ENCODE measurements at regions not wholly inside any gene's neighbourhood (a gene's known extent, or its start where the extent isn't known, plus 50 kb on each side); places are given as distances from the start of the nearest gene placed in this dataset.
"Not testable (repeated sequence)": the region's sequence is repeated elsewhere in the genome, so short reads cannot be mapped to it uniquely, and the experiment has no call there.

DNA sequence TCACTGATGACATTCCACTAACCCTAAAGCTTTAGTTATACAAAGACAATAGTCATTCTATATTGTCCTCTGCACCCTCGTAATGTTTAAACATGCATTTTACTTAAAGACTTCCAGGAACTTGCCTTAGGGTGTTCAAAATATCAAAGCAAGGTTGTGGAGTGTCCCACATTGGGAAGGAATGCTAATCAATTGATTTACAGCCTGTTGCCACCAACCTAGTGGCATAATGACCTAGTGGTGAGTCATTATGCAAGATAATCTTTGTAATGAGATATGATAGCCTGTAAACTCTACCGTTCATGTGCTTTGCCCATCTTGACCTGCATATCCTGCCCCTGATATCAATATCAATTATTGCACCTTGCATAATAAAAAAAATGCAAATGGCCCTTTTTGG lies 542.9 kb downstream of the CDH9 start:
- DNase-seq (peak in 1 of 2 donors; percentile 8), FAIRE-seq (no peak)
- peaks cover 0 to 13% of the 10 kb centered on the region in 2 donors for H3K9me3 ChIP-seq (ENCODE audit: control insufficient read depth in 2 of 2, insufficient read depth in 1 of 2, low read depth in 1 of 2, low read length in 1 of 2)
- no peaks in the 10 kb centered on the region for H3K36me3 ChIP-seq (ENCODE audit: control insufficient read depth in 3 of 3, insufficient read depth in 2 of 3, low read depth in 1 of 3, low read length in 3 of 3)
- H3K27ac ChIP-seq (ENCODE audit: low read depth in 1 of 3, low read length in 2 of 3): no peak overlapping the region
- 17 to 57% (median 30%) methylated on average over 2 of the region's 2 CpGs for WGBS, 3 donors
- H3K4me3 ChIP-seq (ENCODE audit: low read depth in 1 of 3, low read length in 3 of 3): no peak overlapping the region
- H3K4me1 ChIP-seq (ENCODE audit: control insufficient read depth in 3 of 3, insufficient read depth in 2 of 3, low read depth in 1 of 3, low read length in 2 of 3): no peaks in the 10 kb centered on the region
- no peaks in the 10 kb centered on the region for H3K27me3 ChIP-seq (ENCODE audit: control insufficient read depth in 3 of 3, insufficient read depth in 3 of 3, low read length in 3 of 3)

GRCh38 chr5:26492906-26493459 lies 545.4 kb downstream of the CDH9 start:
- H3K27me3 ChIP-seq (ENCODE audit: control insufficient read depth in 3 of 3, insufficient read depth in 3 of 3, low read length in 3 of 3): no peaks in the 10 kb centered on the region
- peaks cover 0 to 20% of the 10 kb centered on the region in 2 donors for H3K9me3 ChIP-seq (ENCODE audit: control insufficient read depth in 2 of 2, insufficient read depth in 1 of 2, low read depth in 1 of 2, low read length in 1 of 2)
- H3K36me3 ChIP-seq (ENCODE audit: control insufficient read depth in 3 of 3, insufficient read depth in 2 of 3, low read depth in 1 of 3, low read length in 3 of 3): no peaks in the 10 kb centered on the region
- H3K4me3 ChIP-seq (ENCODE audit: low read depth in 1 of 3, low read length in 3 of 3): no peak overlapping the region
- FAIRE-seq: no peak
- 66 to 89% (median 84%) methylated on average over 2 of the region's 2 CpGs for WGBS, 3 donors
- no peak overlapping the region for H3K27ac ChIP-seq (ENCODE audit: low read depth in 1 of 3, low read length in 2 of 3)
- H3K4me1 ChIP-seq (ENCODE audit: control insufficient read depth in 3 of 3, insufficient read depth in 2 of 3, low read depth in 1 of 3, low read length in 2 of 3): no peaks in the 10 kb centered on the region
- no peak for DNase-seq

GRCh38 chr5:26487553-26487952 lies 550.8 kb downstream of the CDH9 start:
- H3K27ac ChIP-seq (ENCODE audit: low read depth in 1 of 3, low read length in 2 of 3): no peak overlapping the region
- H3K9me3 ChIP-seq (ENCODE audit: control insufficient read depth in 2 of 2, insufficient read depth in 1 of 2, low read depth in 1 of 2, low read length in 1 of 2): peaks cover 0 to 11% of the 10 kb centered on the region in 2 donors
- no peaks in the 10 kb centered on the region for H3K4me1 ChIP-seq (ENCODE audit: control insufficient read depth in 3 of 3, insufficient read depth in 2 of 3, low read depth in 1 of 3, low read length in 2 of 3)
- 75 to 91% (median 87%) methylated on average over 3 of the region's 3 CpGs for WGBS, 3 donors
- DNase-seq (no peak), FAIRE-seq (no peak)
- no peaks in the 10 kb centered on the region for H3K27me3 ChIP-seq (ENCODE audit: control insufficient read depth in 3 of 3, insufficient read depth in 3 of 3, low read length in 3 of 3)
- no peaks in the 10 kb centered on the region for H3K36me3 ChIP-seq (ENCODE audit: control insufficient read depth in 3 of 3, insufficient read depth in 2 of 3, low read depth in 1 of 3, low read length in 3 of 3)
- H3K4me3 ChIP-seq (ENCODE audit: low read depth in 1 of 3, low read length in 3 of 3): no peak overlapping the region

DNA sequence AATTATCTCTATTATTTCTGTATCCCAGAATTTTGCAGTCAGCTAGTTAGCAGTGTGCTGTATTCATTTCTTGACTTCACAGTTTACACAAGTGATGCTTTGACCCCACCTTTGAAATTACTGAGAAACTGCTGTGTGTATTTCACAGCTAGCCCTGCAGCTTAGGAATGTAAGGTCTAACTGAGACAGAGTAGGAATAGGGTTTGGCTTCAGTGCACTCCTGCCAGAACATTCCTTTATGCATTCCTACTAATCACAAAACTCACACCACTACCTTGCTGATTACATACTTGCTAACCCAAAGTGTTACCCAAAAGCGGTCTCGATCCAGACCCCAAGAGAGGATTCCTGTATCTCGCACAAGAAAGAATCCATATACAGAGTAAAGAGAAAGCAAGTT lies 551.8 kb downstream of the CDH9 start:
- Histone ChIP-seq H3K4me1 (ENCODE audit: control insufficient read depth in 3 of 3, insufficient read depth in 2 of 3, low read depth in 1 of 3, low read length in 2 of 3) (no peaks in the 10 kb centered on the region), H3K9me3 (ENCODE audit: control insufficient read depth in 2 of 2, insufficient read depth in 1 of 2, low read depth in 1 of 2, low read length in 1 of 2) (peaks cover 0 to 10% of the 10 kb centered on the region in 2 donors), H3K36me3 (ENCODE audit: control insufficient read depth in 3 of 3, insufficient read depth in 2 of 3, low read depth in 1 of 3, low read length in 3 of 3) (no peaks in the 10 kb centered on the region), H3K27me3 (ENCODE audit: control insufficient read depth in 3 of 3, insufficient read depth in 3 of 3, low read length in 3 of 3) (no peaks in the 10 kb centered on the region), H3K27ac (ENCODE audit: low read depth in 1 of 3, low read length in 2 of 3) (no peak overlapping the region), H3K4me3 (ENCODE audit: low read depth in 1 of 3, low read length in 3 of 3) (no peak overlapping the region)
- 87 to 93% (median 93%) methylated on average over 3 of the region's 3 CpGs for WGBS, 3 donors
- DNase-seq (no peak), FAIRE-seq (no peak)

DNA sequence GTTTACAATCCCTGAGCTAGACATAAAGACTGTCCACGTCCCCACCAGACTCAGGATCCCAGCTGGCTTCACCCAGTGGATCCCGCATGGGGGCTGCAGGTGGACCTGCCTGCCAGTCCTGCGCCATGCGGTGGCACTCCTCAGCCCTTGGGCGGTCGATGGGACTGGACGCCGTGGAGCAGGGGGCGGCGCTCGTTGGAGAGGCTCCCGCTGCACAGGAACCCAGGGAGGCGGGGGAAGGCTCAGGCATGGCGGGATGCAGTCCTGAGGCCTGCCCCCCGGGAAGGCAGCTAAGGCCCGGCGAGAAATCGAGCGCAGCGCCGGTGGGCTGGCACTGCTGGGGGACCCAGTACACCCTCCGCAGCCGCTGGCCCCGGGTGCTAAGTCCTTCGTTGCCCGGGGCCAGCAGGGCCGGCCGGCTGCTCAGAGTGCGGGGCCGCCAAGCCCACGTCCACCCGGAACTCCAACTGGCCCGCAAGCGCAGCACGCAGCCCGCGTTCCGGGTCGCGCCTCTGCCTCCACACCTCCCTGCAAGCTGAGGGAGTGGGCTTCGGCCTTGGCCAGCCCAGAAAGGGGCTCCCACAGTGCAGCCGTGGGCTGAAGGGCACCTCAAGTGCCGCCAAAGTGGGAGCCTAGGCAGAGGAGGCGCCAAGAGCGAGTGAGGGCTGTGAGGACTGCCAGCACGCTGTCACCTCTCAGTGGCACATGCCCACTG lies 553.1 kb downstream of the CDH9 start:
- H3K27ac ChIP-seq (ENCODE audit: low read depth in 1 of 3, low read length in 2 of 3); H3K4me3 ChIP-seq (ENCODE audit: low read depth in 1 of 3, low read length in 3 of 3); H3K4me1 ChIP-seq (ENCODE audit: control insufficient read depth in 3 of 3, insufficient read depth in 2 of 3, low read depth in 1 of 3, low read length in 2 of 3); H3K36me3 ChIP-seq (ENCODE audit: control insufficient read depth in 3 of 3, insufficient read depth in 2 of 3, low read depth in 1 of 3, low read length in 3 of 3); FAIRE-seq; H3K9me3 ChIP-seq (ENCODE audit: control insufficient read depth in 2 of 2, insufficient read depth in 1 of 2, low read depth in 1 of 2, low read length in 1 of 2); H3K27me3 ChIP-seq (ENCODE audit: control insufficient read depth in 3 of 3, insufficient read depth in 3 of 3, low read length in 3 of 3); DNase-seq: not testable (repeated sequence)
- WGBS, 3 donors: 89 to 95% (median 94%) methylated on average over 35 to 46 of the region's 46 CpGs

- no peak overlapping the region for H3K27ac ChIP-seq (ENCODE audit: low read depth in 1 of 3, low read length in 2 of 3)
- FAIRE-seq (no peak), DNase-seq (peak in 1 of 2 donors; percentile 24)
- WGBS, 3 donors: 59 to 66% (median 62%) methylated on average over 2 of the region's 2 CpGs
- no peak overlapping the region for H3K4me3 ChIP-seq (ENCODE audit: low read depth in 1 of 3, low read length in 3 of 3)
- no peaks in the 10 kb centered on the region for H3K9me3 ChIP-seq (ENCODE audit: control insufficient read depth in 2 of 2, insufficient read depth in 1 of 2, low read depth in 1 of 2, low read length in 1 of 2)
- H3K36me3 ChIP-seq (ENCODE audit: control insufficient read depth in 3 of 3, insufficient read depth in 2 of 3, low read depth in 1 of 3, low read length in 3 of 3): no peaks in the 10 kb centered on the region
- no peaks in the 10 kb centered on the region for H3K4me1 ChIP-seq (ENCODE audit: control insufficient read depth in 3 of 3, insufficient read depth in 2 of 3, low read depth in 1 of 3, low read length in 2 of 3)
- no peaks in the 10 kb centered on the region for H3K27me3 ChIP-seq (ENCODE audit: control insufficient read depth in 3 of 3, insufficient read depth in 3 of 3, low read length in 3 of 3)
These were observed 555.5 kb downstream of the CDH9 start for GRCh38 chr5:26482810-26483375.

DNA sequence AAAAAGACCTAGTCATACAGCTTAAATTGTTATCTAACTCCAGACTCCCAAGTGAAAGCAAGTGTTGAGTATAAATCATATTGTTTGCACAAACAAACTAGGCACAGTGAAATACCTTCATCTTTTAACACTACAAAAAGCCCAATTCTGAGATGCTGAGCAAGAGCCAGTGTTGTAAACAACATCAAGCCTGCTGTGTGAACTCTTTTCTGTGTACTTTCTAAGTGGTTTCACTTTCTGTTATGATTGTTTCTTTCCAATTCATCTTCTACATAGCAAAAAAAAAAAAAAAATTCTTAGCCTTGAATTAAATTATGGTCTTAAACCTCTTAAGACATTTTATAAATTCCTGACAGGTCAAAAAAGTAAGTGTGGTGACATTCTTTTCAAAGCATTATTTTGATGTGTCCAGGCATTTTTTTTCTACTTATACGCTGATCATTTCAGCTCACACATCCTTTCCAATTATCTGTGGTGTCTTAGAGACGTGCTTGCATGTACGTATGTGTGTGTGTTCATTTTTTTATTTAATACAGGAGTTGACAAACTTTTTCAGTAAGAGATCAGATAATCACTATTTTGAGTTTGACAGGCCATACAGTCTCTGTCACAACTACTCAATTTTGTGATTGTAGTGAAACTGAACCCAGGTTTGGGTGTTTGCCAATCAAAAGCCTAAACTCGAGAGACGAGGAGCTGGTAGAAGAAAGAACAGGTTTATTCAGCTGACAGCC lies 556.1 kb downstream of the CDH9 start:
- H3K27me3 ChIP-seq (ENCODE audit: control insufficient read depth in 3 of 3, insufficient read depth in 3 of 3, low read length in 3 of 3): no peaks in the 10 kb centered on the region
- no peak overlapping the region for H3K4me3 ChIP-seq (ENCODE audit: low read depth in 1 of 3, low read length in 3 of 3)
- no peak overlapping the region for H3K27ac ChIP-seq (ENCODE audit: low read depth in 1 of 3, low read length in 2 of 3)
- no peak for FAIRE-seq
- no peak for DNase-seq
- H3K36me3 ChIP-seq (ENCODE audit: control insufficient read depth in 3 of 3, insufficient read depth in 2 of 3, low read depth in 1 of 3, low read length in 3 of 3): no peaks in the 10 kb centered on the region
- 72 to 79% (median 78%) methylated on average over 5 of the region's 5 CpGs for WGBS, 3 donors
- H3K9me3 ChIP-seq (ENCODE audit: control insufficient read depth in 2 of 2, insufficient read depth in 1 of 2, low read depth in 1 of 2, low read length in 1 of 2): no peaks in the 10 kb centered on the region
- H3K4me1 ChIP-seq (ENCODE audit: control insufficient read depth in 3 of 3, insufficient read depth in 2 of 3, low read depth in 1 of 3, low read length in 2 of 3): no peaks in the 10 kb centered on the region

GRCh38 chr5:26470439-26470838 lies 567.9 kb downstream of the CDH9 start:
- H3K4me1 ChIP-seq (ENCODE audit: control insufficient read depth in 3 of 3, insufficient read depth in 2 of 3, low read depth in 1 of 3, low read length in 2 of 3): no peaks in the 10 kb centered on the region
- no peaks in the 10 kb centered on the region for H3K27me3 ChIP-seq (ENCODE audit: control insufficient read depth in 3 of 3, insufficient read depth in 3 of 3, low read length in 3 of 3)
- no peaks in the 10 kb centered on the region for H3K36me3 ChIP-seq (ENCODE audit: control insufficient read depth in 3 of 3, insufficient read depth in 2 of 3, low read depth in 1 of 3, low read length in 3 of 3)
- no peaks in the 10 kb centered on the region for H3K9me3 ChIP-seq (ENCODE audit: control insufficient read depth in 2 of 2, insufficient read depth in 1 of 2, low read depth in 1 of 2, low read length in 1 of 2)
- no peak overlapping the region for H3K4me3 ChIP-seq (ENCODE audit: low read depth in 1 of 3, low read length in 3 of 3)
- FAIRE-seq (no peak), DNase-seq (no peak)
- no peak overlapping the region for H3K27ac ChIP-seq (ENCODE audit: low read depth in 1 of 3, low read length in 2 of 3)

Measured in small intestine (tissue), 7 donors.